ENCODE measurements at regions not wholly inside any gene's neighbourhood (a gene's known extent, or its start where the extent isn't known, plus 50 kb on each side); places are given as distances from the start of the nearest gene placed in this dataset.

GRCh38 chr11:95339086-95339901 is 108.3 kb upstream of the SESN3 start:
- TF ChIP-seq EZH2 (IDR thresholded peaks at IDR 0.05) (no peak), CTCF (IDR thresholded peaks at IDR 0.05) (no peak)
